ENCODE measurements at regions not wholly inside any gene's neighbourhood (a gene's known extent, or its start where the extent isn't known, plus 50 kb on each side); places are given as distances from the start of the nearest gene placed in this dataset.

- TF ChIP-seq MAFK (conservative IDR thresholded peaks at IDR 0.05 in 1 of 2, IDR thresholded peaks at IDR 0.05 in 1 of 2; ENCODE audit: low read length in 2 of 2) = peak; percentile 72 to 89; a peak in 3 of 4 replicates
- no peak for TF ChIP-seq ZNF335 (CRISPR knock-in tag; IDR thresholded peaks at IDR 0.05)
- TF ChIP-seq ZNF138 (CRISPR knock-in tag; IDR thresholded peaks at IDR 0.05; ENCODE audit: low read depth) = no peak
- TF ChIP-seq MEIS1 (CRISPR knock-in tag; IDR thresholded peaks at IDR 0.05; ENCODE audit: borderline replicate concordance) = no peak
- TF ChIP-seq, protein P1, sequence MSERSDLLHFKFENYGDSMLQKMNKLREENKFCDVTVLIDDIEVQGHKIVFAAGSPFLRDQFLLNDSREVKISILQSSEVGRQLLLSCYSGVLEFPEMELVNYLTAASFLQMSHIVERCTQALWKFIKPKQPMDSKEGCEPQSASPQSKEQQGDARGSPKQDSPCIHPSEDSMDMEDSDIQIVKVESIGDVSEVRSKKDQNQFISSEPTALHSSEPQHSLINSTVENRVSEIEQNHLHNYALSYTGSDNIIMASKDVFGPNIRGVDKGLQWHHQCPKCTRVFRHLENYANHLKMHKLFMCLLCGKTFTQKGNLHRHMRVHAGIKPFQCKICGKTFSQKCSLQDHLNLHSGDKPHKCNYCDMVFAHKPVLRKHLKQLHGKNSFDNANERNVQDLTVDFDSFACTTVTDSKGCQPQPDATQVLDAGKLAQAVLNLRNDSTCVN (CRISPR knock-in tag; IDR thresholded peaks at IDR 0.05; ENCODE audit: borderline replicate concordance) = no peak
- TF ChIP-seq, protein P2, sequence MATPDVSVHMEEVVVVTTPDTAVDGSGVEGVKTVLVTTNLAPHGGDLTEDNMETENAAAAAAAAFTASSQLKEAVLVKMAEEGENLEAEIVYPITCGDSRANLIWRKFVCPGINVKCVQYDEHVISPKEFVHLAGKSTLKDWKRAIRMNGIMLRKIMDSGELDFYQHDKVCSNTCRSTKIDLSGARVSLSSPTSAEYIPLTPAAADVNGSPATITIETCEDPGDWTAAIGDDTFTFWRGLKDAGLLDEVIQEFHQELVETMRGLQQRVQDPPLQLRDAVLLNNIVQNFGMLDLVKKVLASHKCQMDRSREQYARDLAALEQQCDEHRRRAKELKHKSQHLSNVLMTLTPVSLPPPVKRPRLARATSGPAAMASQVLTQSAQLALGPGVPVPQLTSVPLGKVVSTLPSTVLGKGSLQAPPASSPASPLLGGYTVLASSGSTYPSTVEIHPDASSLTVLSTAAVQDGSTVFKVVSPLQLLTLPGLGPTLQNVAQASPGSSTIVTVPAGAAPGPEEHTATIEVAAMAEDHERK (CRISPR knock-in tag; IDR thresholded peaks at IDR 0.05; ENCODE audit: low read depth) = no peak
- no peak for TF ChIP-seq MYC (CRISPR knock-in tag; IDR thresholded peaks at IDR 0.05; ENCODE audit: borderline replicate concordance)
- no peak for TF ChIP-seq EP300 (IDR thresholded peaks at IDR 0.05; ENCODE audit: low read depth in 2 of 2, low read length in 2 of 2)
- no peak for TF ChIP-seq EP300 (CRISPR knock-in tag; IDR thresholded peaks at IDR 0.05; ENCODE audit: borderline replicate concordance)
- no peak for TF ChIP-seq ATF3 (CRISPR knock-in tag; IDR thresholded peaks at IDR 0.05)
- no peak for TF ChIP-seq NR2C2 (CRISPR knock-in tag; IDR thresholded peaks at IDR 0.05; ENCODE audit: borderline replicate concordance)
- no peak for TF ChIP-seq POLR2AphosphoS5 (IDR thresholded peaks at IDR 0.05; ENCODE audit: low read depth, low read length)
These were observed 543.6 kb upstream of the SOX11 start for GRCh38 chr2:5148392-5149085.
